Activated naive CD8-positive, alpha-beta T cell (primary cell): ENCODE measurements at regions not wholly inside any gene's neighbourhood (a gene's known extent, or its start where the extent isn't known, plus 50 kb on each side); places are given as distances from the start of the nearest gene placed in this dataset.

Experiments
- H3K27ac Mint-ChIP-seq: one replicate; pipeline ENCODE4 v1.8.0; 2021; ENCODE audit warnings: mixed read lengths
- H3K27me3 Mint-ChIP-seq: one replicate; pipeline ENCODE4 v1.8.0; 2021; ENCODE audit warnings: mixed read lengths
- H3K36me3 Mint-ChIP-seq: one replicate; pipeline ENCODE4 v1.8.0; 2021; ENCODE audit warnings: mixed read lengths
- H3K4me1 Mint-ChIP-seq: one replicate; pipeline ENCODE4 v1.8.0; 2021; ENCODE audit warnings: low read depth, mixed read lengths
- H3K4me3 Mint-ChIP-seq: one replicate; pipeline ENCODE4 v1.8.0; 2021; ENCODE audit warnings: mild to moderate bottlenecking, mixed read lengths
- H3K9me3 Mint-ChIP-seq: one replicate; pipeline ENCODE4 v1.8.0; 2021; ENCODE audit warnings: low read depth, mixed read lengths

GRCh38 chr13:73955977-73956500 lies 178.2 kb downstream of the KLF12 start:
- Mint-ChIP-seq H3K9me3 (no peaks in the 10 kb centered on the region), H3K4me3 (no peak overlapping the region), H3K27ac (no peak overlapping the region), H3K27me3 (no peaks in the 10 kb centered on the region), H3K36me3 (no peaks in the 10 kb centered on the region), H3K4me1 (peaks cover 55% of the 10 kb centered on the region)

GRCh38 chr13:73954808-73955207 lies 179.4 kb downstream of the KLF12 start:
- Mint-ChIP-seq H3K27me3 (no peaks in the 10 kb centered on the region), H3K9me3 (no peaks in the 10 kb centered on the region), H3K4me1 (peaks cover 59% of the 10 kb centered on the region), H3K36me3 (peaks cover 5% of the 10 kb centered on the region), H3K4me3 (no peak overlapping the region), H3K27ac (no peak overlapping the region)

GRCh38 chr13:73952648-73953047 lies 181.6 kb downstream of the KLF12 start:
- Mint-ChIP-seq H3K27ac (peak overlapping the region; percentile 58), H3K9me3 (no peaks in the 10 kb centered on the region), H3K4me3 (no peak overlapping the region), H3K36me3 (peaks cover 9% of the 10 kb centered on the region), H3K27me3 (no peaks in the 10 kb centered on the region), H3K4me1 (peaks cover 76% of the 10 kb centered on the region)

- Mint-ChIP-seq H3K4me1 (peaks cover 84% of the 10 kb centered on the region), H3K4me3 (no peak overlapping the region), H3K27ac (peak overlapping the region; percentile 54), H3K27me3 (no peaks in the 10 kb centered on the region), H3K36me3 (peaks cover 11% of the 10 kb centered on the region), H3K9me3 (no peaks in the 10 kb centered on the region)
Observed at GRCh38 chr13:73948848-73949529, 185.2 kb downstream of the KLF12 start.

GRCh38 chr13:73945871-73946270 lies 188.3 kb downstream of the KLF12 start:
- Mint-ChIP-seq H3K27ac (peak overlapping the region; percentile 87), H3K36me3 (peaks cover 29% of the 10 kb centered on the region), H3K27me3 (no peaks in the 10 kb centered on the region), H3K4me3 (no peak overlapping the region), H3K9me3 (no peaks in the 10 kb centered on the region), H3K4me1 (peaks cover 81% of the 10 kb centered on the region)

GRCh38 chr13:73945382-73945781 lies 188.8 kb downstream of the KLF12 start:
- Mint-ChIP-seq H3K27ac (peak overlapping the region; percentile 87), H3K36me3 (peaks cover 28% of the 10 kb centered on the region), H3K4me3 (no peak overlapping the region), H3K9me3 (no peaks in the 10 kb centered on the region), H3K27me3 (no peaks in the 10 kb centered on the region), H3K4me1 (peaks cover 82% of the 10 kb centered on the region)

- H3K4me3 Mint-ChIP-seq = peak overlapping the region; percentile 63
- no peaks in the 10 kb centered on the region for H3K27me3 Mint-ChIP-seq
- peaks cover 82% of the 10 kb centered on the region for H3K4me1 Mint-ChIP-seq
- peak overlapping the region; percentile 91 for H3K27ac Mint-ChIP-seq
- peaks cover 30% of the 10 kb centered on the region for H3K36me3 Mint-ChIP-seq
- no peaks in the 10 kb centered on the region for H3K9me3 Mint-ChIP-seq
Observed at GRCh38 chr13:73943965-73944233, 190.3 kb downstream of the KLF12 start.

GRCh38 chr13:73943137-73943964 lies 190.9 kb downstream of the KLF12 start:
- Mint-ChIP-seq H3K4me1 (peaks cover 81% of the 10 kb centered on the region), H3K36me3 (peaks cover 28% of the 10 kb centered on the region), H3K9me3 (no peaks in the 10 kb centered on the region), H3K4me3 (peak overlapping the region; percentile 63), H3K27me3 (no peaks in the 10 kb centered on the region), H3K27ac (peak overlapping the region; percentile 91)

GRCh38 chr13:73941752-73942151 lies 192.5 kb downstream of the KLF12 start:
- no peak overlapping the region for H3K4me3 Mint-ChIP-seq
- peak overlapping the region; percentile 78 for H3K27ac Mint-ChIP-seq
- peaks cover 78% of the 10 kb centered on the region for H3K4me1 Mint-ChIP-seq
- H3K27me3 Mint-ChIP-seq = no peaks in the 10 kb centered on the region
- no peaks in the 10 kb centered on the region for H3K9me3 Mint-ChIP-seq
- H3K36me3 Mint-ChIP-seq = peaks cover 25% of the 10 kb centered on the region

GRCh38 chr13:73940098-73940497 lies 194.1 kb downstream of the KLF12 start:
- no peaks in the 10 kb centered on the region for H3K27me3 Mint-ChIP-seq
- peak overlapping the region; percentile 68 for H3K27ac Mint-ChIP-seq
- H3K9me3 Mint-ChIP-seq = no peaks in the 10 kb centered on the region
- no peak overlapping the region for H3K4me3 Mint-ChIP-seq
- H3K36me3 Mint-ChIP-seq = peaks cover 31% of the 10 kb centered on the region
- peaks cover 76% of the 10 kb centered on the region for H3K4me1 Mint-ChIP-seq

GRCh38 chr13:73939603-73940002 lies 194.6 kb downstream of the KLF12 start:
- H3K36me3 Mint-ChIP-seq = peaks cover 31% of the 10 kb centered on the region
- H3K9me3 Mint-ChIP-seq = no peaks in the 10 kb centered on the region
- peaks cover 73% of the 10 kb centered on the region for H3K4me1 Mint-ChIP-seq
- peak overlapping the region; percentile 68 for H3K27ac Mint-ChIP-seq
- H3K27me3 Mint-ChIP-seq = no peaks in the 10 kb centered on the region
- no peak overlapping the region for H3K4me3 Mint-ChIP-seq

- no peak overlapping the region for H3K4me3 Mint-ChIP-seq
- peaks cover 74% of the 10 kb centered on the region for H3K4me1 Mint-ChIP-seq
- H3K27ac Mint-ChIP-seq = no peak overlapping the region
- no peaks in the 10 kb centered on the region for H3K27me3 Mint-ChIP-seq
- H3K9me3 Mint-ChIP-seq = no peaks in the 10 kb centered on the region
- peaks cover 31% of the 10 kb centered on the region for H3K36me3 Mint-ChIP-seq
Observed at GRCh38 chr13:73939071-73939380, 195.2 kb downstream of the KLF12 start.

- Mint-ChIP-seq H3K27ac (no peak overlapping the region), H3K4me3 (no peak overlapping the region), H3K9me3 (no peaks in the 10 kb centered on the region), H3K36me3 (peaks cover 33% of the 10 kb centered on the region), H3K4me1 (peaks cover 74% of the 10 kb centered on the region), H3K27me3 (no peaks in the 10 kb centered on the region)
Observed at GRCh38 chr13:73938372-73939070, 195.7 kb downstream of the KLF12 start.

- peaks cover 29% of the 10 kb centered on the region for H3K36me3 Mint-ChIP-seq
- peaks cover 72% of the 10 kb centered on the region for H3K4me1 Mint-ChIP-seq
- H3K4me3 Mint-ChIP-seq = no peak overlapping the region
- no peaks in the 10 kb centered on the region for H3K27me3 Mint-ChIP-seq
- no peaks in the 10 kb centered on the region for H3K9me3 Mint-ChIP-seq
- H3K27ac Mint-ChIP-seq = no peak overlapping the region
Observed at GRCh38 chr13:73937441-73937840, 196.8 kb downstream of the KLF12 start.

GRCh38 chr13:73935991-73936390 lies 198.2 kb downstream of the KLF12 start:
- H3K9me3 Mint-ChIP-seq = no peaks in the 10 kb centered on the region
- peaks cover 71% of the 10 kb centered on the region for H3K4me1 Mint-ChIP-seq
- H3K27me3 Mint-ChIP-seq = no peaks in the 10 kb centered on the region
- H3K27ac Mint-ChIP-seq = peak overlapping the region; percentile 42
- H3K4me3 Mint-ChIP-seq = no peak overlapping the region
- H3K36me3 Mint-ChIP-seq = peaks cover 21% of the 10 kb centered on the region
